Ovary (tissue), 3 donors: ENCODE measurements at regions not wholly inside any gene's neighbourhood (a gene's known extent, or its start where the extent isn't known, plus 50 kb on each side); places are given as distances from the start of the nearest gene placed in this dataset.

Experiments used
- EP300 ChIP-seq: sonication (generic); formaldehyde crosslinking; IDR thresholded peaks from one replicate; pipeline ENCODE4 v1.6.1; 2017; ENCODE audit warnings: antibody characterized with exemption
- POLR2A ChIP-seq: fragments of 450-650 bp; IDR thresholded peaks from one replicate; pipeline ENCODE4 v1.6.1; 2017; ENCODE audit warnings: antibody characterized with exemption, mild to moderate bottlenecking, moderate library complexity
- TF ChIP-seq, protein P1 (sequence below), 3 donors: fragments of 450-650 bp in 2 of 3; fragments of 200-600 bp in 1 of 3; IDR thresholded peaks; one replicate each; pipeline versions ENCODE4 v1.5.1 to v1.8.0; 2016 to 2022; ENCODE audit warnings: antibody characterized with exemption in 3 of 3, mild to moderate bottlenecking in 1 of 3
- donor health status: DM: no; HTN: no; CAD: no.

DNA sequence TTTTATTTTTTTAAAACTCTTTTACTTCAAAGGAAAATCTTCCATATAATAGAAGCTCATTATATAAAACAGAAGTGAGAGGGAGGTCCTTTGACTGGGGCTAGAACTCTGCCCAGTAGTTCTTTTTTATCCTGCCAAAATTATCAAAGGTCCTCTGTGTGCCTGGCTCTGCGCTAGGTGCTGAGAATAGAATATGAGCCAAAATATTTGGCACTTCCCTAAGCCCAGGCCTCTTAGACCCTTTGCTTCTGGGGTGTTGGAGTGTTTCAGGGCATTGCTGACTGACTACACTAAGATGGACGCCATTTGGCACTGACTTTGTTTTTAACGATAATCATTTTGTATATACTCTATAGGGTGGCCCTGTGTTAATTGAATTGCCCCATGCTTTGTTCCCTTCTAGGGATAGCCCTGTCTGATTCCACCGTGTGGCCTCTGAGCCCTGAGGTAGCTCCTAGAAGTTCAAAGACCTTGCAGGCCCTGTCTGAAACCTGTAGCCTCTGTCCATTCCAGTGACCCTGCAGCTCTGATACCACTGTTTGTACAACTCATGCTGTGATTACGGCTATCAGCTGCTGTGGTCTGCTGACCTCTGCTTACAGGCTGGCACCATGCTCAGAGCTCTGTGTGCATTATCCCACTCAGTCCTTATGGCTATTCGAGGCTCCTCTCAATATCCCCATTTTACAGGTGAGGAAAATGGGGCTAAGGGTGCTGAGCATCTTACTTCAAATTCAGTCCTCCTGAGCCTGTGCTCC, 84.3 kb upstream of the SHB start:
- TF ChIP-seq, protein P1, sequence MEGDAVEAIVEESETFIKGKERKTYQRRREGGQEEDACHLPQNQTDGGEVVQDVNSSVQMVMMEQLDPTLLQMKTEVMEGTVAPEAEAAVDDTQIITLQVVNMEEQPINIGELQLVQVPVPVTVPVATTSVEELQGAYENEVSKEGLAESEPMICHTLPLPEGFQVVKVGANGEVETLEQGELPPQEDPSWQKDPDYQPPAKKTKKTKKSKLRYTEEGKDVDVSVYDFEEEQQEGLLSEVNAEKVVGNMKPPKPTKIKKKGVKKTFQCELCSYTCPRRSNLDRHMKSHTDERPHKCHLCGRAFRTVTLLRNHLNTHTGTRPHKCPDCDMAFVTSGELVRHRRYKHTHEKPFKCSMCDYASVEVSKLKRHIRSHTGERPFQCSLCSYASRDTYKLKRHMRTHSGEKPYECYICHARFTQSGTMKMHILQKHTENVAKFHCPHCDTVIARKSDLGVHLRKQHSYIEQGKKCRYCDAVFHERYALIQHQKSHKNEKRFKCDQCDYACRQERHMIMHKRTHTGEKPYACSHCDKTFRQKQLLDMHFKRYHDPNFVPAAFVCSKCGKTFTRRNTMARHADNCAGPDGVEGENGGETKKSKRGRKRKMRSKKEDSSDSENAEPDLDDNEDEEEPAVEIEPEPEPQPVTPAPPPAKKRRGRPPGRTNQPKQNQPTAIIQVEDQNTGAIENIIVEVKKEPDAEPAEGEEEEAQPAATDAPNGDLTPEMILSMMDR (IDR thresholded peaks at IDR 0.05): no peak
- no peak for TF ChIP-seq POLR2A
- TF ChIP-seq EP300: no peak
